Caco-2 (cell line): ENCODE measurements at regions not wholly inside any gene's neighbourhood (a gene's known extent, or its start where the extent isn't known, plus 50 kb on each side); places are given as distances from the start of the nearest gene placed in this dataset.
A peak's percentile ranks its signal among the peaks of the same experiment; 100 is the strongest.
"Not testable (repeated sequence)": the region's sequence is repeated elsewhere in the genome, so short reads cannot be mapped to it uniquely, and the experiment has no call there.

Source experiments
- BruUV-seq: library from RNA; stranded (reverse); fragments of 400-500 nt; replicated peaks from 2 replicates; lab custom pipeline; 2021; lab: Mats Ljungman, UMichigan
- CTCF ChIA-PET: fragments of 300-600 bp; sonication (Branson Sonifier 250); formaldehyde crosslinking; loops from one replicate; lab custom pipeline; 2022; ENCODE audit warnings: antibody characterized with exemption; lab: Charles Lee
- POLR2A ChIA-PET: fragments of 300-600 bp; sonication (Branson Sonifier 250); formaldehyde crosslinking; loops from one replicate; lab custom pipeline; 2022; ENCODE audit warnings: antibody characterized with exemption; lab: Charles Lee
- DNase-seq, 2 experiments: peaks; one replicate each; pipeline versions ENCODE4 v3.0.0 to v3.0.0-alpha.2; 2020 to 2022
- H3K27me3 ChIP-seq: replicated peaks from 2 replicates; pipeline ENCODE4 v1.6.0; 2011; ENCODE audit warnings: low read length; ENCODE audit not compliant: control insufficient read depth, insufficient read depth
- H3K36me3 ChIP-seq: 2 replicates; pipeline ENCODE4 v1.5.1; 2011; ENCODE audit warnings: low read length; ENCODE audit not compliant: control insufficient read depth, insufficient read depth
- H3K4me1 ChIP-seq: fragments of 250-450 bp; sonication (Bioruptor Pico); 2 replicates; pipeline ENCODE4 v1.5.1; 2020; ENCODE audit warnings: mild to moderate bottlenecking
- H3K4me3 ChIP-seq: 2 replicates; pipeline ENCODE4 v1.5.1; 2011; ENCODE audit warnings: low read depth, mild to moderate bottlenecking, control low read depth, low read length
- H3K9me3 ChIP-seq: fragments of 250-450 bp; sonication (Bioruptor Pico); 2 replicates; pipeline ENCODE4 v1.5.1; 2020; ENCODE audit warnings: mild to moderate bottlenecking, moderate library complexity
- H3K27ac Mint-ChIP-seq: one replicate; pipeline ENCODE4 v1.8.0; 2022; ENCODE audit warnings: mixed read lengths; ENCODE audit not compliant: unreplicated experiment
- H3K27me3 Mint-ChIP-seq: one replicate; pipeline ENCODE4 v1.8.0; 2022; ENCODE audit warnings: mixed read lengths; ENCODE audit not compliant: insufficient read depth, unreplicated experiment
- H3K36me3 Mint-ChIP-seq: one replicate; pipeline ENCODE4 v1.8.0; 2022; ENCODE audit warnings: mild to moderate bottlenecking, mixed read lengths; ENCODE audit not compliant: insufficient read depth, unreplicated experiment
- H3K4me1 Mint-ChIP-seq: one replicate; pipeline ENCODE4 v1.8.0; 2022; ENCODE audit warnings: low read depth, mixed read lengths; ENCODE audit not compliant: unreplicated experiment
- H3K4me3 Mint-ChIP-seq: one replicate; pipeline ENCODE4 v1.8.0; 2022; ENCODE audit warnings: mild to moderate bottlenecking, moderate library complexity, mixed read lengths; ENCODE audit not compliant: unreplicated experiment
- H3K9me3 Mint-ChIP-seq: one replicate; pipeline ENCODE4 v1.8.0; 2022; ENCODE audit warnings: mixed read lengths; ENCODE audit not compliant: unreplicated experiment
- CTCF ChIP-seq, 2 experiments: fragments of 200-600 bp in 1 of 2; IDR thresholded peaks; 1 replicate in 1 of 2; 2 replicates in 1 of 2; pipeline versions ENCODE4 v1.5.1 to v1.8.0; 2011 to 2022; ENCODE audit warnings: antibody characterized with exemption in 1 of 2, control low read depth in 1 of 2, inconsistent platforms in 1 of 2, low read depth in 1 of 2, low read length in 1 of 2, mild to moderate bottlenecking in 1 of 2, moderate library complexity in 1 of 2; ENCODE audit not compliant: insufficient read depth in 1 of 2, severe bottlenecking in 1 of 2, unreplicated experiment in 1 of 2
- intact Hi-C: fragments of 100-400 bp; cut with micrococcal nuclease; formaldehyde crosslinking; loops from one replicate; pipeline ENCODE4 v1.10.0; 2022; ENCODE audit not compliant: unreplicated experiment

GRCh38 chr2:163135256-163135655 is 296.7 kb upstream of the KCNH7 start:
- no peaks in the 10 kb centered on the region for H3K36me3 ChIP-seq
- Mint-ChIP-seq H3K27ac (no peak overlapping the region), H3K9me3 (peaks cover 10% of the 10 kb centered on the region), H3K4me3 (no peak overlapping the region), H3K36me3 (no peaks in the 10 kb centered on the region), H3K27me3 (no peaks in the 10 kb centered on the region), H3K4me1 (no peaks in the 10 kb centered on the region)
- H3K27me3 ChIP-seq: no peaks in the 10 kb centered on the region
- H3K4me1 ChIP-seq: no peaks in the 10 kb centered on the region
- no TSS peak for BruUV-seq
- no peak for DNase-seq
- TF ChIP-seq CTCF (IDR thresholded peaks at IDR 0.05; ENCODE audit: insufficient read depth in 1 of 2, low read depth in 1 of 2, low read length in 1 of 2, severe bottlenecking in 1 of 2, unreplicated experiment in 1 of 2): no peak
- no peaks in the 10 kb centered on the region for H3K9me3 ChIP-seq
- ChIA-PET CTCF (no interaction called here), POLR2A (no interaction called here)
- intact Hi-C loops: no loop called here
- no peak overlapping the region for H3K4me3 ChIP-seq

GRCh38 chr2:163133602-163134001 is 295.0 kb upstream of the KCNH7 start:
- no peak overlapping the region for H3K4me3 Mint-ChIP-seq
- no peaks in the 10 kb centered on the region for H3K4me1 ChIP-seq
- BruUV-seq: no TSS peak
- TF ChIP-seq CTCF (IDR thresholded peaks at IDR 0.05; ENCODE audit: insufficient read depth in 1 of 2, low read depth in 1 of 2, low read length in 1 of 2, severe bottlenecking in 1 of 2, unreplicated experiment in 1 of 2): no peak
- no peaks in the 10 kb centered on the region for H3K27me3 Mint-ChIP-seq
- ChIA-PET POLR2A (no interaction called here), CTCF (no interaction called here)
- no peaks in the 10 kb centered on the region for H3K36me3 ChIP-seq
- no peak overlapping the region for H3K27ac Mint-ChIP-seq
- intact Hi-C loops: loop anchor here (1.0 to 2.0 kb wide), 3 partner anchors 145 to 609 kb away; no protein-coding TSS in a partner anchor
- no peaks in the 10 kb centered on the region for H3K36me3 Mint-ChIP-seq
- H3K27me3 ChIP-seq: no peaks in the 10 kb centered on the region
- DNase-seq: no peak
- peaks cover 4% of the 10 kb centered on the region for H3K9me3 Mint-ChIP-seq
- H3K9me3 ChIP-seq: no peaks in the 10 kb centered on the region
- H3K4me1 Mint-ChIP-seq: no peaks in the 10 kb centered on the region
- H3K4me3 ChIP-seq: no peak overlapping the region

GRCh38 chr2:163132850-163133249 is 294.3 kb upstream of the KCNH7 start:
- Histone ChIP-seq H3K9me3 (no peaks in the 10 kb centered on the region), H3K27me3 (no peaks in the 10 kb centered on the region), H3K4me3 (no peak overlapping the region), H3K36me3 (no peaks in the 10 kb centered on the region), H3K4me1 (no peaks in the 10 kb centered on the region)
- no peak overlapping the region for H3K27ac Mint-ChIP-seq
- no peaks in the 10 kb centered on the region for H3K4me1 Mint-ChIP-seq
- H3K27me3 Mint-ChIP-seq: no peaks in the 10 kb centered on the region
- no peak overlapping the region for H3K4me3 Mint-ChIP-seq
- H3K9me3 Mint-ChIP-seq: no peaks in the 10 kb centered on the region
- no peak for DNase-seq
- ChIA-PET POLR2A (no interaction called here), CTCF (no interaction called here)
- TF ChIP-seq CTCF (IDR thresholded peaks at IDR 0.05; ENCODE audit: insufficient read depth in 1 of 2, low read depth in 1 of 2, low read length in 1 of 2, severe bottlenecking in 1 of 2, unreplicated experiment in 1 of 2): peak; percentile 32 to 39
- no TSS peak for BruUV-seq
- no peaks in the 10 kb centered on the region for H3K36me3 Mint-ChIP-seq
- intact Hi-C loops: loop anchor here (1.0 to 2.0 kb wide), 3 partner anchors 144 to 609 kb away; no protein-coding TSS in a partner anchor

GRCh38 chr2:163132207-163132606 is 293.6 kb upstream of the KCNH7 start:
- DNase-seq, H3K27me3 Mint-ChIP-seq, H3K9me3 ChIP-seq, H3K36me3 ChIP-seq, H3K36me3 Mint-ChIP-seq, H3K9me3 Mint-ChIP-seq, BruUV-seq, POLR2A ChIA-PET, H3K27me3 ChIP-seq, H3K4me1 ChIP-seq, H3K4me3 Mint-ChIP-seq, H3K4me3 ChIP-seq, CTCF ChIA-PET, H3K27ac Mint-ChIP-seq, H3K4me1 Mint-ChIP-seq: not testable (repeated sequence)
- intact Hi-C loops: loop anchor here (2.0 kb wide), 1 partner anchor 143 kb away; no protein-coding TSS in a partner anchor
